K562 (cell line): ENCODE measurements at regions not wholly inside any gene's neighbourhood (a gene's known extent, or its start where the extent isn't known, plus 50 kb on each side); places are given as distances from the start of the nearest gene placed in this dataset.

Source experiments
- ATAC-seq: fragments of 200-7000 bp; cut with Tn5 transposase; 3 replicates; pipeline ENCODE4 v1.9.1; 2020; ENCODE audit warnings: moderate library complexity
- BruUV-seq: library from RNA; stranded (reverse); fragments of 400-500 nt; replicated peaks from 2 replicates; lab custom pipeline; 2021; lab: Mats Ljungman, UMichigan
- CTCF ChIA-PET: fragments of 300-600 bp; formaldehyde crosslinking; extraction: SDS; loops from one replicate; lab custom pipeline; 2021; ENCODE audit warnings: low intra/inter-chr PET ratio; lab: Yijun Ruan, JAX
- POLR2A ChIA-PET: fragments of 300-600, 350-650 bp; sonication (Branson Sonifier 250); formaldehyde crosslinking; extraction: SDS; loops from one replicate; lab custom pipeline; 2021; ENCODE audit warnings: antibody characterized with exemption, inconsistent platforms; lab: Yijun Ruan, JAX
- DNase-seq, 4 experiments: peaks; one replicate each; pipeline versions ENCODE4 v3.0.0 to v3.0.0-alpha.2; 2011 to 2018; ENCODE audit warnings: low spot score in 3 of 4, mixed read lengths in 3 of 4; ENCODE audit errors: extremely low read depth in 1 of 4
- FAIRE-seq: peaks from 2 replicates; lab custom pipeline; 2011; peaks lifted over from hg19 to GRCh38; lab: Jason Lieb, UNC
- H2AFZ ChIP-seq: 2 replicates; pipeline ENCODE4 v1.6.0; 2011; ENCODE audit warnings: low read depth, low read length, control low read depth, inconsistent platforms
- H3K27ac ChIP-seq: fragments of 200-600 bp; 3 replicates; pipeline ENCODE4 v1.8.0; 2011; ENCODE audit warnings: low read depth, mild to moderate bottlenecking, control low read depth, inconsistent platforms, low read length, moderate library complexity, mixed read lengths; ENCODE audit errors: extremely low read depth
- H3K27me3 ChIP-seq, 2 experiments: fragments of 300-600 bp in 1 of 2; 2 replicates in 1 of 2; 3 replicates in 1 of 2; pipeline versions ENCODE4 v1.6.0 to v1.8.0; 2011; ENCODE audit warnings: inconsistent platforms in 2 of 2, low read length in 2 of 2, mild to moderate bottlenecking in 1 of 2, mixed read lengths in 1 of 2, moderate library complexity in 1 of 2; ENCODE audit not compliant: control insufficient read depth in 2 of 2, insufficient read depth in 2 of 2
- H3K36me3 ChIP-seq: fragments of 300-600 bp; 3 replicates; pipeline ENCODE4 v1.8.0; 2011; ENCODE audit warnings: mild to moderate bottlenecking, low read length, inconsistent platforms; ENCODE audit not compliant: control insufficient read depth, insufficient read depth
- H3K4me1 ChIP-seq, 2 experiments: fragments of 200-600 bp in 1 of 2; replicated peaks in 1 of 2; 2 replicates in 1 of 2; 3 replicates in 1 of 2; pipeline versions ENCODE4 v1.5.1 to v1.8.0; 2011; ENCODE audit warnings: inconsistent platforms in 2 of 2, low read length in 2 of 2, mild to moderate bottlenecking in 1 of 2, mixed read lengths in 1 of 2, moderate library complexity in 1 of 2; ENCODE audit not compliant: control insufficient read depth in 2 of 2, insufficient read depth in 2 of 2
- H3K4me2 ChIP-seq: 2 replicates; pipeline ENCODE4 v1.6.1; 2011; ENCODE audit warnings: low read length, control low read depth, inconsistent platforms, mixed read lengths; ENCODE audit not compliant: insufficient read depth
- H3K4me3 ChIP-seq: fragments of 200-600 bp; sonication (generic), shearing (Covaris generic); 2 replicates; pipeline ENCODE4 v1.5.1; 2016; ENCODE audit warnings: control low read depth, inconsistent platforms
- H3K79me2 ChIP-seq: fragments of 200-600 bp; 3 replicates; pipeline ENCODE4 v1.8.0; 2011; ENCODE audit warnings: low read length, inconsistent platforms; ENCODE audit not compliant: control insufficient read depth, insufficient read depth
- H3K9ac ChIP-seq, 2 experiments: 2 replicates each; pipeline versions ENCODE4 v1.6.0 to v1.6.1; 2011; ENCODE audit warnings: low read depth in 2 of 2, low read length in 2 of 2, control low read depth in 1 of 2, inconsistent platforms in 1 of 2, mild to moderate bottlenecking in 1 of 2, mixed read lengths in 1 of 2; ENCODE audit not compliant: insufficient read depth in 1 of 2
- H3K9me1 ChIP-seq: one replicate; pipeline ENCODE4 v1.6.0; 2011; ENCODE audit warnings: inconsistent platforms, mild to moderate bottlenecking, low read length, moderate library complexity; ENCODE audit not compliant: control insufficient read depth, insufficient read depth
- H3K9me3 ChIP-seq: replicated peaks from 2 replicates; pipeline ENCODE4 v1.5.1; 2011; ENCODE audit warnings: low read depth, low read length, inconsistent platforms; ENCODE audit not compliant: control insufficient read depth, insufficient read depth
- H4K20me1 ChIP-seq: replicated peaks from 2 replicates; pipeline ENCODE4 v1.6.1; 2011; ENCODE audit warnings: low read length, inconsistent platforms, mixed read lengths; ENCODE audit not compliant: control insufficient read depth, insufficient read depth
- BACH1 ChIP-seq: fragments of 200-800 bp; sonication (Bioruptor generic); IDR thresholded peaks from 2 replicates; pipeline ENCODE4 v1.6.1; 2016; ENCODE audit warnings: missing genetic modification characterization, missing compliant biosample characterization
- CCNT2 ChIP-seq: IDR thresholded peaks from 2 replicates; pipeline ENCODE4 v1.6.1; 2011; ENCODE audit warnings: borderline replicate concordance, low read depth, mild to moderate bottlenecking, moderate library complexity, mixed read lengths, low read length; ENCODE audit not compliant: insufficient read length; ENCODE audit errors: extremely low read depth
- PML ChIP-seq: IDR thresholded peaks from 2 replicates; pipeline ENCODE4 v1.6.1; 2012; ENCODE audit warnings: low read length, inconsistent platforms
- POLR2A ChIP-seq: fragments of 450-650 bp; conservative IDR thresholded peaks from 2 replicates; pipeline ENCODE4 v1.6.1; 2016
- REST ChIP-seq, 2 experiments: fragments of 450-650 bp; formaldehyde crosslinking in 1 of 2; IDR thresholded peaks; 2 replicates each; pipeline versions ENCODE4 v1.4.0 to v1.6.1; 2014 to 2020; ENCODE audit warnings: mild to moderate bottlenecking in 2 of 2, borderline replicate concordance in 1 of 2, low read depth in 1 of 2
- SAP30 ChIP-seq: fragments of 200-600 bp; sonication (generic); IDR thresholded peaks from 2 replicates; pipeline ENCODE4 v1.6.1; 2012; ENCODE audit warnings: borderline replicate concordance, low read depth, mild to moderate bottlenecking, moderate library complexity, low read length, control low read depth, inconsistent platforms; ENCODE audit not compliant: insufficient read depth, poor library complexity, severe bottlenecking
- ZBTB43 ChIP-seq: sonication (generic); formaldehyde crosslinking; IDR thresholded peaks from 2 replicates; pipeline ENCODE4 v1.8.0; 2023; ENCODE audit warnings: mild to moderate bottlenecking, missing genetic modification reagents
- WGBS: fragments of 100-300 bp; shearing (Covaris generic); methylation state at CpG from one replicate; pipeline ENCODE4 v1.1.6; 2016; ENCODE audit warnings: low coverage, mixed read lengths; ENCODE audit not compliant: insufficient coverage; ENCODE audit errors: missing lambda C conversion rate; 5-methylcytosine and 5-hydroxymethylcytosine counted together
- in situ Hi-C: fragments of 300-500 bp; cut with MboI; formaldehyde crosslinking; loops from 4 replicates; pipeline ENCODE4 v1.15.0; 2018; ENCODE audit warnings: inconsistent platforms, mixed read lengths
- intact Hi-C: fragments of 100-400 bp; cut with micrococcal nuclease; formaldehyde crosslinking; loops from 2 replicates; pipeline ENCODE4 v1.14.2; 2022
- TF ChIP-seq, protein P1 (sequence below): fragments of 250-450 bp; sonication (Bioruptor Pico); IDR thresholded peaks from 2 replicates; pipeline ENCODE4 v1.4.0; 2020; ENCODE audit warnings: mild to moderate bottlenecking
- TF ChIP-seq, protein P2 (sequence below): sonication (generic); formaldehyde crosslinking; IDR thresholded peaks from 2 replicates; pipeline ENCODE4 v1.8.0; 2022; ENCODE audit warnings: missing genetic modification reagents, mild to moderate bottlenecking, moderate library complexity, borderline replicate concordance
- TF ChIP-seq, protein P3 (sequence below): fragments of 250-450 bp; sonication (Bioruptor Pico); IDR thresholded peaks from 2 replicates; pipeline ENCODE4 v1.8.0; 2022; ENCODE audit warnings: moderate library complexity, mild to moderate bottlenecking, inconsistent platforms

DNA sequence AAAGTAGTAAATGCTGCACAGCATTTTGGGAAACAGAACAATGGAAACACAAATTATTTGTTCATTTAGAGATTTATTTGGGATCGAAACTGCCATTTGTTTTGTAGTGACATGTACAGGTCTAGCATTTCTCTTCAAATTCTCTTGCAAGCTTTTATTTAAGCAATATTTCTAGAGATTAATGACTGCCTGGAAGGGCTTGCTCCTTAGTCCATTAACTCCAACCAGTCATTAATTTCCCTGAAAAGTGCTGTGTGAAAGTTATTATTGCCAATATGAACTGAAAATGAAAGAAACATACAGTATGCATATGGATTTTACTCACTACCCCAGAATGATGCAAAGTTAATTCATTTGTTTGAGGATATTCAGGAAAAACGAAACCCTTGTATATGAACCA, 1349.6 kb upstream of the FLRT2 start:
- H3K9me3 ChIP-seq: no peaks in the 10 kb centered on the region; the same call in 1 of the 2 replicates
- H3K4me1 ChIP-seq: no peaks in the 10 kb centered on the region
- no peaks in the 10 kb centered on the region for H3K27me3 ChIP-seq
- no peaks in the 10 kb centered on the region for H4K20me1 ChIP-seq
- ChIA-PET CTCF (no interaction called here), POLR2A (no interaction called here)
- BruUV-seq: no TSS peak
- ATAC-seq (no peak), DNase-seq (no peak), FAIRE-seq (no peak)
- no peaks in the 10 kb centered on the region for H3K9me1 ChIP-seq
- no peaks in the 10 kb centered on the region for H3K36me3 ChIP-seq
- no peaks in the 10 kb centered on the region for H3K79me2 ChIP-seq
- no peak overlapping the region for H3K4me2 ChIP-seq
- no peak overlapping the region for H3K9ac ChIP-seq
- intact Hi-C loops (no loop called here), in situ Hi-C loops (no loop called here)
- H2AFZ ChIP-seq: no peak overlapping the region
- no peak overlapping the region for H3K4me3 ChIP-seq
- no peak overlapping the region for H3K27ac ChIP-seq
- 0% methylated on average over 2 of the region's 2 CpGs for WGBS
- TF ChIP-seq BACH1 (tag): no peak
- TF ChIP-seq, protein P1, sequence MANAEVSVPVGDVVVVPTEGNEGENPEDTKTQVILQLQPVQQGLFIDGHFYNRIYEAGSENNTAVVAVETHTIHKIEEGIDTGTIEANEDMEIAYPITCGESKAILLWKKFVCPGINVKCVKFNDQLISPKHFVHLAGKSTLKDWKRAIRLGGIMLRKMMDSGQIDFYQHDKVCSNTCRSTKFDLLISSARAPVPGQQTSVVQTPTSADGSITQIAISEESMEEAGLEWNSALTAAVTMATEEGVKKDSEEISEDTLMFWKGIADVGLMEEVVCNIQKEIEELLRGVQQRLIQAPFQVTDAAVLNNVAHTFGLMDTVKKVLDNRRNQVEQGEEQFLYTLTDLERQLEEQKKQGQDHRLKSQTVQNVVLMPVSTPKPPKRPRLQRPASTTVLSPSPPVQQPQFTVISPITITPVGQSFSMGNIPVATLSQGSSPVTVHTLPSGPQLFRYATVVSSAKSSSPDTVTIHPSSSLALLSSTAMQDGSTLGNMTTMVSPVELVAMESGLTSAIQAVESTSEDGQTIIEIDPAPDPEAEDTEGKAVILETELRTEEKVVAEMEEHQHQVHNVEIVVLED (CRISPR knock-in tag): no peak
- TF ChIP-seq SAP30: no peak
- TF ChIP-seq REST (IDR thresholded peaks at IDR 0.05; ENCODE audit: borderline replicate concordance): no peak
- no peak for TF ChIP-seq REST (CRISPR knock-in tag; IDR thresholded peaks at IDR 0.05; ENCODE audit: low read depth)
- TF ChIP-seq, protein P2, sequence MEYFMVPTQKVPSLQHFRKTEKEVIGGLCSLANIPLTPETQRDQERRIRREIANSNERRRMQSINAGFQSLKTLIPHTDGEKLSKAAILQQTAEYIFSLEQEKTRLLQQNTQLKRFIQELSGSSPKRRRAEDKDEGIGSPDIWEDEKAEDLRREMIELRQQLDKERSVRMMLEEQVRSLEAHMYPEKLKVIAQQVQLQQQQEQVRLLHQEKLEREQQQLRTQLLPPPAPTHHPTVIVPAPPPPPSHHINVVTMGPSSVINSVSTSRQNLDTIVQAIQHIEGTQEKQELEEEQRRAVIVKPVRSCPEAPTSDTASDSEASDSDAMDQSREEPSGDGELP (CRISPR knock-in tag): no peak
- no peak for TF ChIP-seq CCNT2
- no peak for TF ChIP-seq PML
- no peak for TF ChIP-seq POLR2A
- TF ChIP-seq, protein P3, sequence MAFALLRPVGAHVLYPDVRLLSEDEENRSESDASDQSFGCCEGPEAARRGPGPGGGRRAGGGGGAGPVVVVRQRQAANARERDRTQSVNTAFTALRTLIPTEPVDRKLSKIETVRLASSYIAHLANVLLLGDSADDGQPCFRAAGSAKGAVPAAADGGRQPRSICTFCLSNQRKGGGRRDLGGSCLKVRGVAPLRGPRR (CRISPR knock-in tag): no peak
- TF ChIP-seq ZBTB43 (CRISPR knock-in tag): no peak
